AG10803 (cell line): ENCODE measurements at regions not wholly inside any gene's neighbourhood (a gene's known extent, or its start where the extent isn't known, plus 50 kb on each side); places are given as distances from the start of the nearest gene placed in this dataset.

Source experiments
- DNase-seq: peaks from one replicate; pipeline ENCODE4 v3.0.0; 2010; ENCODE audit warnings: low read depth
- H3K4me3 ChIP-seq: 2 replicates; pipeline ENCODE4 v1.5.1; 2011; ENCODE audit warnings: mild to moderate bottlenecking, low read length, control low read depth
- CTCF ChIP-seq: conservative IDR thresholded peaks from 2 replicates; pipeline ENCODE4 v1.5.1; 2011; ENCODE audit warnings: mild to moderate bottlenecking, low read length, control low read depth, inconsistent platforms

DNA sequence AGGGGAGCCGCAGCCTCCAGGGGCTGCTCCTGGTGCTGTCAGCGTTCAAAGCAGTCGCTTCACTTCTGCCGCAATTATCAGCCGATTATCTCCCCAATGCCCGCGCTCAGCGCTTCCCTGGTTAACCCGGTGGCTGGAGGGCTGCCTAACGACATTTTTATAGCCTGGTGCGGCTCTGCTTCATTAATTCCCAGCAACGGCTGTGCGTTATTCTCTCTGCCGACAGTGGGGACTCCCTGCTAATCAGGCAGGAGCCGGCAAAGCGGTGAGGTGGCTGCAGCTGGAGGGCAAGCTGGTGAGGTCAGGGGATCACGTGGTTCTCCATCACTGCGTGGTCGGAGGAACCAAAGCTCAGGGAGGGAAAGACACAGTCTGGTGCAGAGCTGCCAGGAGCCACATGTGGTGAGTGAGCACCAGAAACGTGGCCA, 62.9 kb downstream of the GLRX5 start:
- TF ChIP-seq CTCF = no peak
- peak; percentile 19 for DNase-seq
- H3K4me3 ChIP-seq = no peak overlapping the region

DNA sequence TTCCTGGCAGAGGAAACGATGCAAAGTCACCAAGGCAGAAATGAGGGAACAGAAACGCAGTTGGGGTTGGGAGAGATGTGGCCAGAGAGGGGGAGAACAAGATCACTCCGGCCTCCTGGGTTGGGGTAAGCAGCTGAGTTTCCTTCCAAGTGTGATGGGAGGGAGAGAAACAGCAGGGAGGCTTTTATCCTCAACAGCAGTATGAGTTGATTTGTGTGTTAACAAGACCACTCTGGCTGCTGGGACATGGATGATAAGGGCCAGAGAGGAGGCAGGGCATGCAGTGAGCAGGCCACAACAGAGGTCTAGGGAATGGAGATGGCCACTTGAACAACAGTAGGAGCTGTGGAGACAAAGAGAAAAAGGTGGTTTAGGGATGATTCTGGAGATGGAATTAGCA, 66.8 kb downstream of the GLRX5 start:
- no peak for DNase-seq
- no peak for TF ChIP-seq CTCF
- no peak overlapping the region for H3K4me3 ChIP-seq

DNA sequence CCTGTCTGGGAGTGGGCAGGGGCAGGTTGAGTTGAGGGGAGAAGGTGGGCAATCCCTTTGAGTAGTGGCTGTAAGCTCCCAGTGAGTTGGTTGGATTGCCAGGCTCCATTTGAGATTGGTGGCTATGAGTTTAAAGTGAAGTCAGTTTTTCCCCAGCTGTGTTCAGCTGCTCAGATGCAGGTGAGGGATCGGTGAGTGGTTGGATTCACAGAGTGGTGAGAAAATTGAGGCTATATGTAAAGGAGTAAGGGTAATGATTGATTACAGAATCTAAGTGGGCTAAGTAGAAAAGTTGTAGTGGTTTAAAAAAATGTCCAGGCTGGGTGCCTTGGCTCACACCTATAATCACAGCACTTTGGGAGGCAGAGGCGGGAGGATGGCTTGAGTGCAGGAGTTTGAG, 68.6 kb downstream of the GLRX5 start:
- no peak overlapping the region for H3K4me3 ChIP-seq
- DNase-seq = no peak
- no peak for TF ChIP-seq CTCF

DNA sequence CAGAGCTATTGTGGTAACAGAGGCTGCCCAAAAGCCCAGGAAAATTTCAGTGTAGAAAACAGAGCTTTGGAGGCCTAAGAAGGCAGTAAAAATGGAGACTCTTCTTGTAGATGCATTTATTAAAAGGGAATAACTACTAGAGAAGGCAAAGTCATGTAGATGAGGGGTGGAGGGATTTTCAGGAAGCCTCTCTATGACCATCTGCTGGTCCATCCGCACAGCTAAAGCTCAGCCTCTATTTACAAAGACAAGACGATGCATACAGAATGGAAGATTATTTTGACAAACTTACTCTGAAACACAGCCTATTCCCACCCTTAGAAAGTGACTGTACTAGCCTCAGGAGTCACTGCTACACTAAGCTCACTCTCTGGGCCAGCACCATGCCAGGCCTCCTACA, 71.4 kb downstream of the GLRX5 start:
- no peak overlapping the region for H3K4me3 ChIP-seq
- DNase-seq = no peak
- no peak for TF ChIP-seq CTCF

DNA sequence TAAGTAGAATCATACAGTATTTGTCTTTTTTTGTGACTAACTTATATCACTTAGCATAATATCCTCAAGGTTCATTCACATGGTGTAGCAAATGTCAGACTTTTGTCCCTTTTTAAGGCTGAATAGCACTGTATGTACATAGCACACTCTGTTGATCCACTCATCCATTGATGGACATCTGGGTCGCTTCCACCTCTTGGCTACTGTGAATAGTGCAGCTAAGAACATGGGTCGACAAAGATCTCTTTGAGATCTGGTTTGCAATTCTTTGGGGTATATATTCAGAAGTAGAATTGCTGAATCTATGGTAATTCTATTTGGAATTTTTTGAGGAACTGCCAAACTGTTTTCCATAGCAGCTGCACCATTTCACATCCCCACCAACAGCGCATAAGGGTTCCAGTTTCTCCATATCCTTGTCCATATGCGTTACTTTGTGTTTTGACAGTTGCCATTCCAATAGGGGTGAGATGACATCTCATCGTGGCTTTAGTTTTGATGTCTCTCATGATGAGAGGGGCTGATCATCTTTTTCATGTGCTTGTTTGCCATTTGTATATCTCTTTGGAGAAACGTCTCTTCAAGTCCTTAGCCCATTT, 73.9 kb downstream of the GLRX5 start:
- no peak for DNase-seq
- no peak overlapping the region for H3K4me3 ChIP-seq
- no peak for TF ChIP-seq CTCF

DNA sequence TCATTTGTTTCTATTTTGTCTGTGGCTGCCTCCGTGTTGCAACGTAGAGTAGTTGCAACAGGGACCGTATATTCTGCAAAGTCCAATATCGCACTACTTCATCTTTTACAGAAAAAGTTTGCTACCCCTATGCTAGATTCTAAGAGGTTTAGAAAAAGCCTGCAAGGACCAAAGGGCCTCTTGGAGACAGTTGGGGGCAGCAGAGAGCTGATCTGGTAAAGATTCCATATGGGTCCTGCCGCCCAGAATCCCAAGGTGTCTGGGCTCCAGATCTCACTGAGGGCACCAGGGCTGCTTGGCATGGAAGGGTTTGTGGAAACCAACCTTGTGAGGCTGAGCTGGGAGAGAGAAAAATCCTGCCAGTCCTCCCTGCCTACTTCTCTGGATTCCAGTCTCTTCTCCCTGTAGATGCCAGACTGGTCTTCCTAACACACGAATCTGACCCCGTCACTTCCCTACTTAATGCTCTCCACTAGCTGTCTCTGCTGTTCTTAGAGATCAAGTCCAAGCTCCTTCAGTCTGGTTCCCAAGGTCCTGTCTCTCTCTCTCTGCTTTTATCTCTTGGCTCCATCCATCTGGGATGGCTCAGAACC, 74.6 kb downstream of the GLRX5 start:
- DNase-seq = peak; percentile 16
- no peak overlapping the region for H3K4me3 ChIP-seq
- TF ChIP-seq CTCF = peak; percentile 58

- no peak for DNase-seq
- no peak overlapping the region for H3K4me3 ChIP-seq
- no peak for TF ChIP-seq CTCF
Measured at GRCh38 chr14:95611293-95611880, 74.8 kb upstream of the TCL1B start.
